Esophagus muscularis mucosa (tissue), 4 donors: ENCODE measurements at regions not wholly inside any gene's neighbourhood (a gene's known extent, or its start where the extent isn't known, plus 50 kb on each side); places are given as distances from the start of the nearest gene placed in this dataset.

Experiments
- CTCF ChIP-seq, 3 experiments: fragments of 200-600 bp in 2 of 3; fragments of 450-650 bp in 1 of 3; sonication (generic) in 2 of 3; IDR thresholded peaks; one replicate each; pipeline ENCODE4 v1.5.1; 2017 to 2019; ENCODE audit warnings: antibody characterized with exemption in 3 of 3, mild to moderate bottlenecking in 2 of 3, moderate library complexity in 1 of 3
- EP300 ChIP-seq: sonication (generic); formaldehyde crosslinking; IDR thresholded peaks from one replicate; pipeline ENCODE4 v1.6.1; 2017; ENCODE audit warnings: antibody characterized with exemption
- POLR2A ChIP-seq: fragments of 450-650 bp; IDR thresholded peaks from one replicate; pipeline ENCODE4 v1.6.1; 2017; ENCODE audit warnings: antibody characterized with exemption, moderate library complexity, mild to moderate bottlenecking, low read depth

GRCh38 chr3:176208283-176208682 is 989.0 kb downstream of the TBL1XR1 start:
- TF ChIP-seq CTCF (IDR thresholded peaks at IDR 0.05) = no peak
- TF ChIP-seq EP300 = no peak
- TF ChIP-seq POLR2A = no peak
